ENCODE measurements at regions not wholly inside any gene's neighbourhood (a gene's known extent, or its start where the extent isn't known, plus 50 kb on each side); places are given as distances from the start of the nearest gene placed in this dataset.
"Not testable (repeated sequence)": the region's sequence is repeated elsewhere in the genome, so short reads cannot be mapped to it uniquely, and the experiment has no call there.

GRCh38 chrY:7994781-7995180, 1083.2 kb upstream of the AMELY start:
- not testable (repeated sequence) for TF ChIP-seq POLR2AphosphoS5, POLR2A (IDR thresholded peaks at IDR 0.05)
